GM03348 (cell line): ENCODE measurements at regions not wholly inside any gene's neighbourhood (a gene's known extent, or its start where the extent isn't known, plus 50 kb on each side); places are given as distances from the start of the nearest gene placed in this dataset.
"Not testable (repeated sequence)": the region's sequence is repeated elsewhere in the genome, so short reads cannot be mapped to it uniquely, and the experiment has no call there.

Source experiments
- DNase-seq: peaks from one replicate; pipeline ENCODE4 v3.0.0; 2012; ENCODE audit warnings: low spot score

DNA sequence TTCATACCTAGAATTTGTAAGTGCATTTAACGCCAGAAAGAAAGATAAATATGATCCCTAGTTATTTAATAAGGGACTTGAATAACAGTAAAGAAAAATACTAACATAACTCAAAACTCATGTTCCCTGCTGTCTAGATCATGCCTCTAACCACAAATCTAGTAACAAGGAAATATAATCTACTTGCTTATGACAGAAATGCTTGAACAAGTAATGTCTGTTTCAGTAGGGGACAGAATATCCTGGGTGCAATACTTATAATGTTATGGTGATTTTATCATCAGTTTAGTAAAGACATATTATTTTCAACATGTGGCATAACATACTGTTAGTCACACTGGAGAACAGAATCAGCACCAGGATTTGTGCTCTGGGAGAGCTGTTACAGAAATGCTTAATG lies 861.9 kb upstream of the SLITRK1 start:
- no peak for DNase-seq

- no peak for DNase-seq
Measured at GRCh38 chr13:84741253-84741652, 859.0 kb upstream of the SLITRK1 start.

- no peak for DNase-seq
Measured at GRCh38 chr13:84739021-84739420, 856.7 kb upstream of the SLITRK1 start.

DNA sequence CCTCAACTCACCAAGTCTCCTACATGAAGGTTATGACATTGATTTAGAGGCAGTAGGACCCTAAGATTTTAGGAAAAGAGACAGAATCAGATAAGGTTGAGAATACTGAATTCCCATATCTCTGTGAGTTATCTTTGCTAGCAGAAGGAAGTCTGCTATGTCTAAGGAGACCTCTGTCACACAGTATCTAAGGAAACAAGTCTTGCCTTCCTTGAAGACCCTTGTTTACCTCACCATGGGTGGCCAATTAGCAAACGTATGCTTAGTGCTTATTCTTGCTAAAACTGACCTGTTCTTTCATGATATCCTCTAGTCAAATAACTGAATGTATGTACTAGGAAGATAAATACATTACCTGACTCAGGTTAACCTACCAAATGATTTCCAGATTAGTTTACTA lies 855.4 kb upstream of the SLITRK1 start:
- no peak for DNase-seq

DNA sequence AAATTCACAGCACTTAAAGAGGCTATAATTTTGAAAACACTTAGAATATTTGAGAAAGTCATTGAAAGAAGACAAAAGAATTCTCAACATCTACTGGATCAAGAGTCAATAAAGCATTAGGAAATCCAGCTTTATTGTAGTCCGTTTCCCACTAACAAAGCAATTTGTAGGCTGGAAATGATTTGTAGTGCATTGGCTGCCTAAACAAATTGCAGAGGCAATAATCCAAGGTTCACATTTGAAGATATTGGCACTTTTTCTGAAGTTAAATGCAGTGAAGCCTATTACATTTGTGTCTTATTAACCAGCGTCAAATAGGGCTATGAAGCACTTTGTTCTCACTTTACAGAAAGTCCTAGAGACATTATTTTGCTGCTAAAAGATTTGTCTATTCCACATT lies 848.1 kb upstream of the SLITRK1 start:
- DNase-seq, result no peak

- no peak for DNase-seq
Measured at GRCh38 chr13:84705982-84706710, 823.9 kb upstream of the SLITRK1 start.

GRCh38 chr13:84702174-84702573 lies 819.9 kb upstream of the SLITRK1 start:
- no peak for DNase-seq

- not testable (repeated sequence) for DNase-seq
Measured at GRCh38 chr13:84697591-84697990, 815.3 kb upstream of the SLITRK1 start.

- DNase-seq, result no peak
Measured at GRCh38 chr13:84686973-84687372, 804.7 kb upstream of the SLITRK1 start.

GRCh38 chr13:84686458-84686857 lies 804.2 kb upstream of the SLITRK1 start:
- DNase-seq, result no peak

GRCh38 chr13:84684804-84685203 lies 802.5 kb upstream of the SLITRK1 start:
- DNase-seq, result no peak

DNA sequence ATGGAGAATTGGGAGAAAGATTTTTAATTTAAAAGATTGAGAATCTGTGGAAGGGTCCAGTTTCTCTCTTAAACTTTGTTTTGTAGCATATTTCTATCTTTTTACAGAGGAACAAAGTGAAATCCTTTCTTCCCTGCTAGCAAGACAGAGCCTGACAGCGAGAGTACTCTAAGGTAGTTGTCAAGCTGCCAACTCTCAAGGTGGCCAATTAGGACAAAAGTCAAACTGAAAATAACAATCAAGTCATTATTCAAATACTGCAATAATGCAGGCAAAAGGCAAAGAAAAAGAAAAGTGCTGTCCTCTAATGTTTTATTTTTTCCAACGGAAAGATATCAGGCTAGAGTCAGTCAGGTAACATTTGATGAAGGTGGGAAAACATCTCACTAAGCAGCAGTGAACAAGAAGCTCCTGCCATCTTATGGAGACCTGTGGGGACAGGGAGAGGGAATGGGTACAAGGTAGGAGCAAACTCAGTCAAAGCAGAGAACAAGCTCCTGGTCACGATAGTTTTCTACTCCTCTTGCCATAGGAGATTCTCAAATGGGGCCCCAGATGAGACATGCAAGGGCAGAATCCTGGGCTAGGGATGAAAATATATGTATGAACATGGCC lies 801.9 kb upstream of the SLITRK1 start:
- DNase-seq, result no peak

DNA sequence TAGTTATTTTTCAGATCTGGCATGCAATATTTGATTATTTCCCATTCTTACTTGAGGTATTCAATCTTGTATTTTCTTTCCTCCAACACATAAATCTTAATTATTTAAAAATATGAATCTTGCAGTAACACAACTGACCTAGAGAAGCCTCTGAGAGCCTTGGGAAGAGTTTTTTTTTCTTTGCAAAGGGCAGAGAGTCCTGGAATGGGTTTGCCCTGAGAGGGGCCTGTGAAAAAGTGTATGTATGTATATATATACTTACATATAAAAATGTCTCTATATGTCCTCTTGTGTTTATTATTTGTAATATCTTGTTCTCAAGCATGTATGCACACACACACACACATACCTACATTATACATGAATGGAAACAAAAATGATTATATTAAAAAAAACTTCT lies 801.2 kb upstream of the SLITRK1 start:
- no peak for DNase-seq

DNA sequence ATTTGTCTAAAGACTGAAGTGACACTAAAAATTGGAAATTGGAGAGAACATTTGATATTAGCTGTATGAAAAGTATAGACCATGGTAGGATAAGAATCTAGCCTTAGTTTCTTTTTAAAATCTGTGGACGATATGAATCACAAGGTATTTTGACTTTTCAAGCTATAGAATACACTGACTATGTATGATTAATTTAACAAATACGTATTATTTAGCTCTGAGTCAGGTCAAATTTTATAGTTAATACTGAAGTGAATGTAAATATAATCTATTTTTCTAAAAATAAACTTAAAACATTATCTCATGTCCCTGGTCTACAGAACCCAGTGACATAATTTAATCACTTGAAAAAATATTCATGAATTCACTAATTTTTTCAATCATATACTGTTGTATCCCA lies 795.6 kb upstream of the SLITRK1 start:
- no peak for DNase-seq

DNA sequence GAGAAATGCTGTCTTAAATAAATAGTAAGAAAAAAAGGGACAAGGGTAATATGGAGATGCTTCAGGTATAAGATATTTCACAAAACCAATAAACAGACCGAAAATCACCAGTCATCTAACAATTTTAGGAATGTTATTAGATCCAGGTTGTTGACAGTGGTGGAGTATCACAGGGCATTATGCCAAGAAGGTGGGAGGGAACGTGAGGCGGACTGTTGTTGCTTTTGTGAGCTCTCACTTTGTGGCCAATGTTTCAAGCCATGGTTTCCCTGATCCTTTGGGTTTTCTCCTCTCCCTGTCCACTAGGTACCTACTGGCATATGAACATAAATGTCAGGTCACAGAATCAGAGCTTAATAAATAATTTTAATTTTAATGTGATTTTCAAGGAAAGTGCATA lies 790.3 kb upstream of the SLITRK1 start:
- DNase-seq, result no peak

GRCh38 chr13:84670245-84670644 lies 788.0 kb upstream of the SLITRK1 start:
- no peak for DNase-seq

DNA sequence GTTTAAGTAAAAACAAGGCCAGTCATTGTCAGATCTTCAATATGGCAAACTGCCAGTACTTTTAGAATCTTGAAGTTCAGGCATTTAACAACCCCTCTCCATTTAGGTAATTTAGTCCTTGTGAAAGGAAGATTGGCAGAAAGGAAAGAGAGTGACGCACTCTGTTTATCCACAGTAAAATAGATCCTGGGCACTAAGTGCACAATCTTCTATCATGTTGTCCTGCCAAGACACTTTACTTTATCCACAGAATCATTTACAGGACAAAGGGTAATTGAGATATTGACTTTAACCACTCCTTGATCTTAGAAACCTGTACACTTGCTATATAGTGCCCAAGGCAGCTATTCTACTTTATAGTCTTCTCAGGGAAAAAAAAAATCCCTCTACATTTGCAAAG lies 786.4 kb upstream of the SLITRK1 start:
- DNase-seq, result no peak

GRCh38 chr13:84662491-84662890 lies 780.2 kb upstream of the SLITRK1 start:
- no peak for DNase-seq

DNA sequence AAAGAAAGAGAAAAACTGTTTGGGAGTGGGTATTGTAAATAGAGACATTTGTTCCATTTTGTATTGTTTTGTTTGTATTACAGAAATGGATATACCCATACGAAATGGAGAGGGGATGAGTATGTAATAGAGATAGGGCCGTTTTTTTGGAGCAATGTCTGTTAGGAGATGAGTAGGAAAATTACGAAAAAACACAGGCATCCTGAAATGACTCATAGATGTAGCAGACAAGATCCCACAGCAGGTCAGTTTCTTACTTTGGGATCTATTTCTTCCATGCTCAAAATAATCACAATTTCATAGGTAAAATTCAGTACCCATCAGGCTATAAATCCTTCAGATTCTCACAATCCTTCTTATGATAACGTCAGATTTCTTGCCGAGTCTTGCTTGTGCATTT lies 779.4 kb upstream of the SLITRK1 start:
- peak; percentile 2 for DNase-seq

GRCh38 chr13:84659359-84659661 lies 777.0 kb upstream of the SLITRK1 start:
- DNase-seq, result no peak

- DNase-seq, result no peak
Measured at GRCh38 chr13:84658491-84659358, 776.5 kb upstream of the SLITRK1 start.

GRCh38 chr13:84655677-84656076 lies 773.4 kb upstream of the SLITRK1 start:
- no peak for DNase-seq

- DNase-seq, result no peak
Measured at GRCh38 chr13:84654654-84655275, 772.5 kb upstream of the SLITRK1 start.
